ENCODE measurements at regions not wholly inside any gene's neighbourhood (a gene's known extent, or its start where the extent isn't known, plus 50 kb on each side); places are given as distances from the start of the nearest gene placed in this dataset.
"Not testable (repeated sequence)": the region's sequence is repeated elsewhere in the genome, so short reads cannot be mapped to it uniquely, and the experiment has no call there.

- Histone ChIP-seq H3K79me2 (ENCODE audit: control insufficient read depth, insufficient read depth, low read length) (no peaks in the 10 kb centered on the region), H3K4me1 (ENCODE audit: control insufficient read depth, extremely low read depth, insufficient read depth, low read length) (no peaks in the 10 kb centered on the region), H3K4me3 (replicated peaks in 1 of 3; ENCODE audit: insufficient read depth in 1 of 3, low read depth in 1 of 3, low read length in 3 of 3) (no peak overlapping the region), H3K27me3 (ENCODE audit: control insufficient read depth in 2 of 2, insufficient read depth in 2 of 2, low read length in 2 of 2) (peaks cover 31 to 51% of the 10 kb centered on the region in 2 experiments), H3K9me3 (replicated peaks; ENCODE audit: control insufficient read depth, insufficient read depth, low read length) (no peaks in the 10 kb centered on the region), H3K27ac (ENCODE audit: insufficient read depth, low read depth, low read length) (no peak overlapping the region), H3K9me1 (replicated peaks; ENCODE audit: control insufficient read depth, extremely low read depth, insufficient read depth, low read length) (no peaks in the 10 kb centered on the region), H3K36me3 (ENCODE audit: control insufficient read depth in 2 of 2, extremely low read depth in 1 of 2, insufficient read depth in 2 of 2, low read length in 2 of 2) (no peaks in the 10 kb centered on the region), H3K9ac (replicated peaks; ENCODE audit: extremely low read depth, insufficient read depth, low read length) (no peak overlapping the region), H3K4me2 (ENCODE audit: insufficient read depth, low read length) (no peak overlapping the region), H2AFZ (ENCODE audit: low read depth, low read length) (no peak overlapping the region), H4K20me1 (replicated peaks; ENCODE audit: control insufficient read depth, extremely low read depth, insufficient read depth, low read length) (no peaks in the 10 kb centered on the region)
- no TSS peak for BruUV-seq (replicated peaks)
- DNase-seq (ENCODE audit: low read depth, low spot score) (peak; percentile 27), FAIRE-seq (no peak)
- ChIA-PET CTCF (interaction anchor here (0.7 to 2.5 kb wide), 14 partner anchors 10 to 176 kb away, joined by 3 to 40 read pairs (median 5); no protein-coding TSS in a partner anchor), POLR2A (no interaction called here)
- dilution Hi-C loops (cut with MboI; ENCODE audit: extremely low pct_ligation_motif_present, low sequenced_read_pairs) (no loop called here), intact Hi-C loops (cut with micrococcal nuclease) (no loop called here)
- no peak for TF ChIP-seq POLR2A (IDR thresholded peaks at IDR 0.05; ENCODE audit: low read depth, low read length)
- peak; percentile 5 to 48 for TF ChIP-seq CTCF (IDR thresholded peaks at IDR 0.05; ENCODE audit: extremely low read depth in 1 of 2, insufficient read depth in 1 of 2, low read depth in 1 of 2, low read length in 2 of 2)
- no peak for TF ChIP-seq JUN (IDR thresholded peaks at IDR 0.05; ENCODE audit: borderline replicate concordance, insufficient read depth, insufficient read length, low read depth)
- no peak for TF ChIP-seq GATA2 (IDR thresholded peaks at IDR 0.05; ENCODE audit: insufficient read depth, insufficient read length, low read depth, low read length)
Observed at GRCh38 chr14:103281496-103282231, 52.4 kb upstream of the EIF5 start.

DNA sequence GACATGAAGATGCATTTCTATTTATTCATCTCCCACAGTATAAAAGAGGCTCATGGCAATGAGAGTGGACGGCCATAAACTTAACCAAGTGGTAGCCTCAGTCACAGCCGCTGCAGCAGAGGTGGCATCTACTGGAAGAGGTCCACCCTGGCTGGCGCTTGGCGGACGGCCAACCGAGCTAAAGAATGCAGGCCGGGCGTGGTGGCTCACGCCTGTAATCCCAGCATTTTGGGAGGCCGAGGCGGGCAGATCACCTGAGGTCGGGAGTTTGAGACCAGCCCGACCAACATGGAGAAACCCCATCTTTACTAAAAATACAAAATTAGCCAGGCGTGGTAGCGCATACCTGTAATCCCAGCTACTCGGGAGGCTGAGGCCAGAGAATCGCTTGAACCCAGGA lies 51.7 kb upstream of the EIF5 start:
- H3K79me2 ChIP-seq (ENCODE audit: control insufficient read depth, insufficient read depth, low read length); H4K20me1 ChIP-seq (replicated peaks; ENCODE audit: control insufficient read depth, extremely low read depth, insufficient read depth, low read length); H3K4me2 ChIP-seq (ENCODE audit: insufficient read depth, low read length); FAIRE-seq; intact Hi-C loops (cut with micrococcal nuclease); H3K4me3 ChIP-seq (replicated peaks in 1 of 3; ENCODE audit: insufficient read depth in 1 of 3, low read depth in 1 of 3, low read length in 3 of 3); POLR2A ChIA-PET; DNase-seq (ENCODE audit: low read depth, low spot score); H2AFZ ChIP-seq (ENCODE audit: low read depth, low read length); H3K4me1 ChIP-seq (ENCODE audit: control insufficient read depth, extremely low read depth, insufficient read depth, low read length); BruUV-seq (replicated peaks); H3K36me3 ChIP-seq (ENCODE audit: control insufficient read depth in 2 of 2, extremely low read depth in 1 of 2, insufficient read depth in 2 of 2, low read length in 2 of 2); H3K9me1 ChIP-seq (replicated peaks; ENCODE audit: control insufficient read depth, extremely low read depth, insufficient read depth, low read length); H3K27ac ChIP-seq (ENCODE audit: insufficient read depth, low read depth, low read length); H3K9ac ChIP-seq (replicated peaks; ENCODE audit: extremely low read depth, insufficient read depth, low read length); H3K9me3 ChIP-seq (replicated peaks; ENCODE audit: control insufficient read depth, insufficient read depth, low read length); dilution Hi-C loops (cut with MboI; ENCODE audit: extremely low pct_ligation_motif_present, low sequenced_read_pairs): not testable (repeated sequence)
- CTCF ChIA-PET, result interaction anchor here (1.3 to 2.5 kb wide), 8 partner anchors 9 to 177 kb away, joined by 5 to 40 read pairs (median 12); no protein-coding TSS in a partner anchor
- H3K27me3 ChIP-seq (ENCODE audit: control insufficient read depth in 2 of 2, insufficient read depth in 2 of 2, low read length in 2 of 2), result peaks cover 35 to 45% of the 10 kb centered on the region in 2 experiments

Data from endothelial cell of umbilical vein (primary cell).